GM23338 (cell line): ENCODE measurements at regions not wholly inside any gene's neighbourhood (a gene's known extent, or its start where the extent isn't known, plus 50 kb on each side); places are given as distances from the start of the nearest gene placed in this dataset.

Source experiments
- ATAC-seq: fragments of 200-7000 bp; cut with Tn5 transposase; 3 replicates; pipeline ENCODE4 v1.9.1; 2020
- DNase-seq: peaks from one replicate; pipeline ENCODE4 v3.0.0-alpha.2; 2015; ENCODE audit warnings: low spot score
- H2AFZ ChIP-seq: fragments of 200-600 bp; sonication (generic); 2 replicates; pipeline ENCODE4 v1.8.0; 2016; ENCODE audit warnings: antibody characterized with exemption, mild to moderate bottlenecking, moderate library complexity
- H3F3A ChIP-seq: fragments of 200-600 bp; sonication (generic); replicated peaks from 2 replicates; pipeline ENCODE4 v1.8.0; 2017; ENCODE audit warnings: antibody characterized with exemption, mixed run types, low read depth
- H3K27ac ChIP-seq: fragments of 200-600 bp; sonication (generic); 2 replicates; pipeline ENCODE4 v1.6.1; 2016; ENCODE audit warnings: low read depth
- H3K27me3 ChIP-seq: fragments of 200-600 bp; sonication (generic); 2 replicates; pipeline ENCODE4 v1.8.0; 2016; ENCODE audit warnings: mild to moderate bottlenecking, mixed run types, moderate library complexity; ENCODE audit not compliant: insufficient read depth
- H3K36me3 ChIP-seq: fragments of 200-600 bp; sonication (generic); 2 replicates; pipeline ENCODE4 v1.8.0; 2016; ENCODE audit warnings: mild to moderate bottlenecking; ENCODE audit not compliant: insufficient read depth
- H3K4me1 ChIP-seq: fragments of 200-600 bp; sonication (generic); 2 replicates; pipeline ENCODE4 v1.8.0; 2016; ENCODE audit warnings: mild to moderate bottlenecking, moderate library complexity; ENCODE audit not compliant: insufficient read depth
- H3K4me2 ChIP-seq: fragments of 200-600 bp; sonication (generic); 2 replicates; pipeline ENCODE4 v1.7.1; 2017; ENCODE audit warnings: mixed run types
- H3K4me3 ChIP-seq: fragments of 200-600 bp; sonication (generic); 2 replicates; pipeline ENCODE4 v1.6.1; 2016; ENCODE audit warnings: mixed run types
- H3K79me2 ChIP-seq: fragments of 200-600 bp; sonication (generic); replicated peaks from 2 replicates; pipeline ENCODE4 v1.8.0; 2017; ENCODE audit warnings: mild to moderate bottlenecking; ENCODE audit not compliant: insufficient read depth
- H3K9me2 ChIP-seq: fragments of 200-600 bp; sonication (generic); 2 replicates; pipeline ENCODE4 v1.8.0; 2017; ENCODE audit not compliant: insufficient read depth
- H4K20me1 ChIP-seq: fragments of 200-600 bp; sonication (generic); replicated peaks from 2 replicates; pipeline ENCODE4 v1.8.0; 2017; ENCODE audit warnings: mild to moderate bottlenecking; ENCODE audit not compliant: insufficient read depth
- H3K27ac Mint-ChIP-seq: 2 replicates; pipeline ENCODE4 v1.8.0; 2020; ENCODE audit warnings: inconsistent platforms, mild to moderate bottlenecking, moderate library complexity, mixed read lengths
- H3K27me3 Mint-ChIP-seq: 3 replicates; pipeline ENCODE4 v1.8.0; 2022; ENCODE audit warnings: low read depth, mild to moderate bottlenecking, moderate library complexity, mixed read lengths, inconsistent platforms; ENCODE audit not compliant: insufficient read depth, poor library complexity
- H3K36me3 Mint-ChIP-seq: 3 replicates; pipeline ENCODE4 v1.8.0; 2021; ENCODE audit warnings: low read depth, mild to moderate bottlenecking, inconsistent platforms, moderate library complexity, mixed read lengths
- H3K4me1 Mint-ChIP-seq: 3 replicates; pipeline ENCODE4 v1.8.0; 2020; ENCODE audit warnings: mild to moderate bottlenecking, inconsistent platforms, mixed read lengths
- H3K4me3 Mint-ChIP-seq: 3 replicates; pipeline ENCODE4 v1.8.0; 2021; ENCODE audit warnings: moderate library complexity, mild to moderate bottlenecking, inconsistent platforms, mixed read lengths
- H3K9me3 Mint-ChIP-seq: 3 replicates; pipeline ENCODE4 v1.8.0; 2020; ENCODE audit warnings: moderate library complexity, mild to moderate bottlenecking, inconsistent platforms, mixed read lengths
- CREB1 ChIP-seq: fragments of 250-450 bp; sonication (Bioruptor Pico); IDR thresholded peaks from 2 replicates; pipeline ENCODE4 v1.5.0; 2020; ENCODE audit warnings: low read depth, mild to moderate bottlenecking, moderate library complexity
- CTCF ChIP-seq, 2 experiments: fragments of 200-600 bp in 1 of 2; sonication (generic) in 1 of 2; conservative IDR thresholded peaks; 2 replicates each; pipeline versions ENCODE4 v1.5.1 to v1.6.1; 2016 to 2017; ENCODE audit warnings: antibody characterized with exemption in 2 of 2, low read depth in 2 of 2, mild to moderate bottlenecking in 2 of 2, moderate library complexity in 1 of 2
- EZH2 ChIP-seq: fragments of 200-600 bp; sonication (generic); IDR thresholded peaks from one replicate; pipeline ENCODE4 v1.8.0; 2017; ENCODE audit warnings: antibody characterized with exemption, mild to moderate bottlenecking, low read depth; ENCODE audit not compliant: unreplicated experiment
- EZH2phosphoT487 ChIP-seq: fragments of 200-600 bp; sonication (generic); IDR thresholded peaks from one replicate; pipeline ENCODE4 v1.8.1; 2018; ENCODE audit warnings: antibody characterized with exemption; ENCODE audit not compliant: unreplicated experiment
- JUNB ChIP-seq: IDR thresholded peaks from one replicate; pipeline ENCODE4 v1.6.1; 2016; ENCODE audit warnings: antibody characterized with exemption; ENCODE audit not compliant: unreplicated experiment
- NANOG ChIP-seq: IDR thresholded peaks from 2 replicates; pipeline ENCODE4 v1.6.1; 2016; ENCODE audit warnings: antibody characterized with exemption, borderline replicate concordance
- POLR2AphosphoS5 ChIP-seq: IDR thresholded peaks from 2 replicates; pipeline ENCODE4 v1.6.1; 2016; ENCODE audit warnings: antibody characterized with exemption, low read depth
- ZNF114 ChIP-seq: fragments of 250-450 bp; sonication (Bioruptor Pico); IDR thresholded peaks from 2 replicates; pipeline ENCODE4 v1.5.0; 2020; ENCODE audit warnings: mild to moderate bottlenecking, moderate library complexity
- ZNF331 ChIP-seq: fragments of 250-450 bp; sonication (Bioruptor Pico); IDR thresholded peaks from 2 replicates; pipeline ENCODE4 v1.5.0; 2020; ENCODE audit warnings: low read depth, mild to moderate bottlenecking, moderate library complexity
- TF ChIP-seq, protein P1 (sequence below): IDR thresholded peaks from one replicate; pipeline ENCODE4 v1.6.1; 2018; ENCODE audit warnings: antibody characterized with exemption; ENCODE audit not compliant: unreplicated experiment
- TF ChIP-seq, protein P2 (sequence below): IDR thresholded peaks from 2 replicates; pipeline ENCODE4 v1.6.1; 2016; ENCODE audit warnings: antibody characterized with exemption
- TF ChIP-seq, protein P3 (sequence below): fragments of 250-450 bp; sonication (Bioruptor Pico); IDR thresholded peaks from 2 replicates; pipeline ENCODE4 v1.5.0; 2020; ENCODE audit warnings: mild to moderate bottlenecking, moderate library complexity

- TF ChIP-seq, protein P1, sequence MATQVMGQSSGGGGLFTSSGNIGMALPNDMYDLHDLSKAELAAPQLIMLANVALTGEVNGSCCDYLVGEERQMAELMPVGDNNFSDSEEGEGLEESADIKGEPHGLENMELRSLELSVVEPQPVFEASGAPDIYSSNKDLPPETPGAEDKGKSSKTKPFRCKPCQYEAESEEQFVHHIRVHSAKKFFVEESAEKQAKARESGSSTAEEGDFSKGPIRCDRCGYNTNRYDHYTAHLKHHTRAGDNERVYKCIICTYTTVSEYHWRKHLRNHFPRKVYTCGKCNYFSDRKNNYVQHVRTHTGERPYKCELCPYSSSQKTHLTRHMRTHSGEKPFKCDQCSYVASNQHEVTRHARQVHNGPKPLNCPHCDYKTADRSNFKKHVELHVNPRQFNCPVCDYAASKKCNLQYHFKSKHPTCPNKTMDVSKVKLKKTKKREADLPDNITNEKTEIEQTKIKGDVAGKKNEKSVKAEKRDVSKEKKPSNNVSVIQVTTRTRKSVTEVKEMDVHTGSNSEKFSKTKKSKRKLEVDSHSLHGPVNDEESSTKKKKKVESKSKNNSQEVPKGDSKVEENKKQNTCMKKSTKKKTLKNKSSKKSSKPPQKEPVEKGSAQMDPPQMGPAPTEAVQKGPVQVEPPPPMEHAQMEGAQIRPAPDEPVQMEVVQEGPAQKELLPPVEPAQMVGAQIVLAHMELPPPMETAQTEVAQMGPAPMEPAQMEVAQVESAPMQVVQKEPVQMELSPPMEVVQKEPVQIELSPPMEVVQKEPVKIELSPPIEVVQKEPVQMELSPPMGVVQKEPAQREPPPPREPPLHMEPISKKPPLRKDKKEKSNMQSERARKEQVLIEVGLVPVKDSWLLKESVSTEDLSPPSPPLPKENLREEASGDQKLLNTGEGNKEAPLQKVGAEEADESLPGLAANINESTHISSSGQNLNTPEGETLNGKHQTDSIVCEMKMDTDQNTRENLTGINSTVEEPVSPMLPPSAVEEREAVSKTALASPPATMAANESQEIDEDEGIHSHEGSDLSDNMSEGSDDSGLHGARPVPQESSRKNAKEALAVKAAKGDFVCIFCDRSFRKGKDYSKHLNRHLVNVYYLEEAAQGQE = no peak
- TF ChIP-seq EZH2phosphoT487 (no peak), JUNB (no peak)
Observed at GRCh38 chr4:134122903-134123302, 78.7 kb downstream of the PABPC4L start (continued).

DNA sequence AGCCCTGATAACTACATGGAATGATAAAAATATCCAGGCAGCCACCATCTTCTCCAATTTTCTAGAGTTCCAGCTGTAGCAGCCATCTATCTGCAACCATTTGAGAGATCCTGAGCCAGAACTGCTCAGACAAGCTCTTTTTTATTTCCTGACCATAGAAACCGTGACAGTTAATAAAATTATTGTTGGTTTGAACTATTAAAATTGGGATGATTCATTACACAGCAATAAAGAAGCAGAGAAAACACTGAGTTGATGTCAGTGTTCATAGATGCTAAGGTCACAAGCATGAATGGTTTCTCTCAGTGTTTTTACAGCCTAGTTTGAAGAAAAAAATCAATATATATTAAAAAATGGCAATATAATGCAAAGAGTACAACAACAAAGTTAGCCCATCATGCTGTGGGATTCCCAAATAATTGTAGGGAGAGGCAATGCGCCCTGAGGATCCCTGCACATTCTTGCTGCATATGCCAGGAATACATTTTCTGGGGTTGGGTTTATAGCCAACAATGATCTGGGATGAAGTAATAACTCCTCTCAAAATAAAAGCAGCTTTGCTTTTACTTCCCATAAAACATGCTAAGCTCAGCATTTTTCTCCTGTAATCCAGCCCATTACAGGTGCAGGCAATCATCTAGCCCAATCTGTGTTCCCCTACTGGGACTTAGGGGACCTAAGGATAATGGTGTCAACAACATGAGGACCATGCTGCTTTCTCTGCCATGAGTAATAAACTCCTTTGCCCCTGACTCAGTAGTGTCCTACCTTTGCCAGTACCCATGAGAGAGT is 84.0 kb downstream of the PABPC4L start:
- Histone ChIP-seq H3K4me2 (no peak overlapping the region), H3K27ac (no peak overlapping the region), H4K20me1 (no peaks in the 10 kb centered on the region), H3K36me3 (no peaks in the 10 kb centered on the region), H3K79me2 (no peaks in the 10 kb centered on the region), H2AFZ (no peak overlapping the region), H3K4me3 (no peak overlapping the region), H3K9me2 (peaks cover 5% of the 10 kb centered on the region; the same call in 1 of the 2 replicates), H3F3A (no peaks in the 10 kb centered on the region), H3K4me1 (no peaks in the 10 kb centered on the region), H3K27me3 (no peaks in the 10 kb centered on the region)
- no peak for DNase-seq
- Mint-ChIP-seq H3K36me3 (no peaks in the 10 kb centered on the region), H3K27ac (no peak overlapping the region), H3K4me1 (peaks cover 4% of the 10 kb centered on the region; the same call in 1 of the 3 replicates), H3K9me3 (no peaks in the 10 kb centered on the region), H3K4me3 (no peak overlapping the region), H3K27me3 (no peaks in the 10 kb centered on the region)
- ATAC-seq = no peak
- TF ChIP-seq, protein P2, sequence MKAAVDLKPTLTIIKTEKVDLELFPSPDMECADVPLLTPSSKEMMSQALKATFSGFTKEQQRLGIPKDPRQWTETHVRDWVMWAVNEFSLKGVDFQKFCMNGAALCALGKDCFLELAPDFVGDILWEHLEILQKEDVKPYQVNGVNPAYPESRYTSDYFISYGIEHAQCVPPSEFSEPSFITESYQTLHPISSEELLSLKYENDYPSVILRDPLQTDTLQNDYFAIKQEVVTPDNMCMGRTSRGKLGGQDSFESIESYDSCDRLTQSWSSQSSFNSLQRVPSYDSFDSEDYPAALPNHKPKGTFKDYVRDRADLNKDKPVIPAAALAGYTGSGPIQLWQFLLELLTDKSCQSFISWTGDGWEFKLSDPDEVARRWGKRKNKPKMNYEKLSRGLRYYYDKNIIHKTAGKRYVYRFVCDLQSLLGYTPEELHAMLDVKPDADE = no peak
- TF ChIP-seq, protein P3, sequence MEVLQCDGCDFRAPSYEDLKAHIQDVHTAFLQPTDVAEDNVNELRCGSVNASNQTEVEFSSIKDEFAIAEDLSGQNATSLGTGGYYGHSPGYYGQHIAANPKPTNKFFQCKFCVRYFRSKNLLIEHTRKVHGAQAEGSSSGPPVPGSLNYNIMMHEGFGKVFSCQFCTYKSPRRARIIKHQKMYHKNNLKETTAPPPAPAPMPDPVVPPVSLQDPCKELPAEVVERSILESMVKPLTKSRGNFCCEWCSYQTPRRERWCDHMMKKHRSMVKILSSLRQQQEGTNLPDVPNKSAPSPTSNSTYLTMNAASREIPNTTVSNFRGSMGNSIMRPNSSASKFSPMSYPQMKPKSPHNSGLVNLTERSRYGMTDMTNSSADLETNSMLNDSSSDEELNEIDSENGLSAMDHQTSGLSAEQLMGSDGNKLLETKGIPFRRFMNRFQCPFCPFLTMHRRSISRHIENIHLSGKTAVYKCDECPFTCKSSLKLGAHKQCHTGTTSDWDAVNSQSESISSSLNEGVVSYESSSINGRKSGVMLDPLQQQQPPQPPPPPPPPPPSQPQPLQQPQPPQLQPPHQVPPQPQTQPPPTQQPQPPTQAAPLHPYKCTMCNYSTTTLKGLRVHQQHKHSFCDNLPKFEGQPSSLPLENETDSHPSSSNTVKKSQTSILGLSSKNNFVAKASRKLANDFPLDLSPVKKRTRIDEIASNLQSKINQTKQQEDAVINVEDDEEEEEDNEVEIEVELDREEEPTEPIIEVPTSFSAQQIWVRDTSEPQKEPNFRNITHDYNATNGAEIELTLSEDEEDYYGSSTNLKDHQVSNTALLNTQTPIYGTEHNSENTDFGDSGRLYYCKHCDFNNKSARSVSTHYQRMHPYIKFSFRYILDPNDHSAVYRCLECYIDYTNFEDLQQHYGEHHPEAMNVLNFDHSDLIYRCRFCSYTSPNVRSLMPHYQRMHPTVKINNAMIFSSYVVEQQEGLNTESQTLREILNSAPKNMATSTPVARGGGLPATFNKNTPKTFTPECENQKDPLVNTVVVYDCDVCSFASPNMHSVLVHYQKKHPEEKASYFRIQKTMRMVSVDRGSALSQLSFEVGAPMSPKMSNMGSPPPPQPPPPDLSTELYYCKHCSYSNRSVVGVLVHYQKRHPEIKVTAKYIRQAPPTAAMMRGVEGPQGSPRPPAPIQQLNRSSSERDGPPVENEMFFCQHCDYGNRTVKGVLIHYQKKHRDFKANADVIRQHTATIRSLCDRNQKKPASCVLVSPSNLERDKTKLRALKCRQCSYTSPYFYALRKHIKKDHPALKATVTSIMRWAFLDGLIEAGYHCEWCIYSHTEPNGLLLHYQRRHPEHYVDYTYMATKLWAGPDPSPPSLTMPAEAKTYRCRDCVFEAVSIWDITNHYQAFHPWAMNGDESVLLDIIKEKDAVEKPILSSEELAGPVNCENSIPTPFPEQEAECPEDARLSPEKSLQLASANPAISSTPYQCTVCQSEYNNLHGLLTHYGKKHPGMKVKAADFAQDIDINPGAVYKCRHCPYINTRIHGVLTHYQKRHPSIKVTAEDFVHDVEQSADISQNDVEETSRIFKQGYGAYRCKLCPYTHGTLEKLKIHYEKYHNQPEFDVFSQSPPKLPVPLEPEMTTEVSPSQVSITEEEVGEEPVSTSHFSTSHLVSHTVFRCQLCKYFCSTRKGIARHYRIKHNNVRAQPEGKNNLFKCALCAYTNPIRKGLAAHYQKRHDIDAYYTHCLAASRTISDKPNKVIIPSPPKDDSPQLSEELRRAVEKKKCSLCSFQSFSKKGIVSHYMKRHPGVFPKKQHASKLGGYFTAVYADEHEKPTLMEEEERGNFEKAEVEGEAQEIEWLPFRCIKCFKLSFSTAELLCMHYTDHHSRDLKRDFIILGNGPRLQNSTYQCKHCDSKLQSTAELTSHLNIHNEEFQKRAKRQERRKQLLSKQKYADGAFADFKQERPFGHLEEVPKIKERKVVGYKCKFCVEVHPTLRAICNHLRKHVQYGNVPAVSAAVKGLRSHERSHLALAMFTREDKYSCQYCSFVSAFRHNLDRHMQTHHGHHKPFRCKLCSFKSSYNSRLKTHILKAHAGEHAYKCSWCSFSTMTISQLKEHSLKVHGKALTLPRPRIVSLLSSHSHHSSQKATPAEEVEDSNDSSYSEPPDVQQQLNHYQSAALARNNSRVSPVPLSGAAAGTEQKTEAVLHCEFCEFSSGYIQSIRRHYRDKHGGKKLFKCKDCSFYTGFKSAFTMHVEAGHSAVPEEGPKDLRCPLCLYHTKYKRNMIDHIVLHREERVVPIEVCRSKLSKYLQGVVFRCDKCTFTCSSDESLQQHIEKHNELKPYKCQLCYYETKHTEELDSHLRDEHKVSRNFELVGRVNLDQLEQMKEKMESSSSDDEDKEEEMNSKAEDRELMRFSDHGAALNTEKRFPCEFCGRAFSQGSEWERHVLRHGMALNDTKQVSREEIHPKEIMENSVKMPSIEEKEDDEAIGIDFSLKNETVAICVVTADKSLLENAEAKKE (CRISPR knock-in tag) = no peak
- TF ChIP-seq ZNF331 (CRISPR knock-in tag) = no peak
- TF ChIP-seq EZH2 = no peak
- TF ChIP-seq NANOG = no peak
- TF ChIP-seq CREB1 = no peak
- no peak for TF ChIP-seq ZNF114 (CRISPR knock-in tag)
- no peak for TF ChIP-seq EZH2phosphoT487
- TF ChIP-seq POLR2AphosphoS5 = no peak
- no peak for TF ChIP-seq CTCF (conservative IDR thresholded peaks at IDR 0.05; ENCODE audit: low read depth in 2 of 2)
- TF ChIP-seq JUNB = no peak
